ENCODE measurements at regions not wholly inside any gene's neighbourhood (a gene's known extent, or its start where the extent isn't known, plus 50 kb on each side); places are given as distances from the start of the nearest gene placed in this dataset.

DNA sequence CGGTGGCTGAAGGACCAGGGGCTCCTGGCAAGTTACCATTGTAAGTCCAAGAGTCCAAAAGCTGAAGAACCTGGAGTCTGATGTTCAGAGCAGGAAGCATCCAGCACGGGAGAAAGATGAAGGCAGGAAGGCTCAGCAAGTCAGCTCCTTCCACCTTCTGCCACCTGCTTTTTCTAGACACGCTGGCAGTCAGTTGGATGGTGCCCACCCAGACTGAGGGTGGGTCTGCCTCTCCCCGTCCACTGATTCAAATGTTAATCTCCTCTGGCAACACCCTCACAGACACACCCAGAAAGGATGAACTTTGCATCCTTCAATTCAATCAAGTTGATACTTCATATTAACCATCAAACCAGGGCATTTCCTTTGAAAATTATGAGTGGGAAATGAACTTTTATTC lies 1272.4 kb upstream of the TMEM132C start:
- H3K27ac ChIP-seq, result no peak overlapping the region
- TF ChIP-seq ZFX (IDR thresholded peaks at IDR 0.05; ENCODE audit: borderline replicate concordance), result no peak
- no peak for TF ChIP-seq CTCF (IDR thresholded peaks at IDR 0.05)

- TF ChIP-seq ZFX (IDR thresholded peaks at IDR 0.05; ENCODE audit: borderline replicate concordance), result no peak
- no peak for TF ChIP-seq CTCF (IDR thresholded peaks at IDR 0.05)
- no peak overlapping the region for H3K27ac ChIP-seq
These were observed 1268.9 kb upstream of the TMEM132C start for GRCh38 chr12:126998031-126998430.

DNA sequence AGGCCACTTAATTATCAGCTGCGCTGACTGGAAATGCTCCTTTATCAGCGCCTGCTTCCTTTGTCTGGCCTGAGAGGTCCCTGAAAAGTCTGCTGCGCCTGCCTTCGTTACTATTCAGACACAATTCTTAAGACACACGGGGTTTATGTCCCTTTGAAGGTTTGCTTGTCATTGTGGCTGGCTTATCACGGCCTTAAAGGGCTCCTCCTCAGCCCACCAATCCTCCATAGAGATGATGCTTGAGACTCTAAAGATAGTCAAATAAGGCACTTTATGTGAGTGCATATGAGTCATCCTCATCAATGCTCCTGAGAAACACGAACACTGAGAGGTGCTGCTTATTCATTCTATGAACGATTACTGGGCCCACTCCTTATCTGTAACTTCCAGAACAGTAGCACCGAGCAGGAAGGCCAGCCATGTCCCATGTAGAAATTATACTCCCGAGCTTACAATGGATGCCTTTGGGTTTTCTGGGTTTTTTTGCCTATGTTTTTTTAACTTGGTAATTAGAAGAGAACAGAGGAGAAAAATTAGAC lies 1268.2 kb upstream of the TMEM132C start:
- no peak overlapping the region for H3K27ac ChIP-seq
- TF ChIP-seq CTCF (IDR thresholded peaks at IDR 0.05) (no peak), ZFX (IDR thresholded peaks at IDR 0.05; ENCODE audit: borderline replicate concordance) (no peak)

GRCh38 chr12:126999352-126999751 lies 1267.6 kb upstream of the TMEM132C start:
- no peak overlapping the region for H3K27ac ChIP-seq
- TF ChIP-seq CTCF (IDR thresholded peaks at IDR 0.05) (no peak), ZFX (IDR thresholded peaks at IDR 0.05; ENCODE audit: borderline replicate concordance) (no peak)

DNA sequence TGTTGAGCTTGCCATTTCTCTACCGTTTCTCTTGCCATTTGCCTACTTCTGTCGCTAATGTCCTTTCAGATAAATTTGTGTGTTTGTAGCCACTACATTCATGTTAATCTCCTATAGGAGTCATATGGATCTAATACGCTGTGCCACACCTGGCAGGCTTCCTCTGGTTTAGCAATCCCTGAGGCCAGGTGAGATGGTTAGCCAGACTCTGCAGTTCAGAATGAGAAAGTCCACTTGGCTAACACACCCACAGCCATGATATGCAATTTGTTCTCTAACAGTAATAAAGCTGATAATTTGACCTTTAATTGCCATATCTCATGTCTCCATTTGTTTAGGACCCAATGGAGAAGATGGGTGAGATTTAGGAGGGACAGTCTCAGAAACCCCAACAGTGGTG lies 1261.6 kb upstream of the TMEM132C start:
- H3K27ac ChIP-seq, result no peak overlapping the region
- TF ChIP-seq CTCF (IDR thresholded peaks at IDR 0.05) (no peak), ZFX (IDR thresholded peaks at IDR 0.05; ENCODE audit: borderline replicate concordance) (no peak)

DNA sequence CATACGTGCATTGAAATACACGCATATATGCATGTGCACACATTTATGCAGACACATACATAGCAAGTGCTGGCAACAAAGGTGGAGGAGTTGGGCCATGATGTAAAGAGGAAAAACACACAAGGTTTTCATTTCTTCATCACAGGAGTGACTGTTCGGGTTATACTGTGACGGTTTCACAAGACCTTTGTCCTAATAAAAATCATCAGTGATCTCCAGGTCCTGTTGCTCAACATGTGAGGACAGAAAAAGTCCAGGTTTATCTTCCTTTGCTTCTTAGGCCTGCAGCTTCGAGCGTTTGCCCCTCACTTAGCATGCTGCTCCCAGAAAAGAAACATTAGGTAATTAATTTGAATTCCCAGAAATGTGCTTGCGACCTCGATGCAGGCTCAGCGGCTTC lies 1260.0 kb upstream of the TMEM132C start:
- TF ChIP-seq ZFX (IDR thresholded peaks at IDR 0.05; ENCODE audit: borderline replicate concordance) (no peak), CTCF (IDR thresholded peaks at IDR 0.05) (no peak)
- no peak overlapping the region for H3K27ac ChIP-seq

- TF ChIP-seq ZFX (IDR thresholded peaks at IDR 0.05; ENCODE audit: borderline replicate concordance), result no peak
- no peak overlapping the region for H3K27ac ChIP-seq
These were observed 1258.1 kb upstream of the TMEM132C start for GRCh38 chr12:127008755-127009403.

DNA sequence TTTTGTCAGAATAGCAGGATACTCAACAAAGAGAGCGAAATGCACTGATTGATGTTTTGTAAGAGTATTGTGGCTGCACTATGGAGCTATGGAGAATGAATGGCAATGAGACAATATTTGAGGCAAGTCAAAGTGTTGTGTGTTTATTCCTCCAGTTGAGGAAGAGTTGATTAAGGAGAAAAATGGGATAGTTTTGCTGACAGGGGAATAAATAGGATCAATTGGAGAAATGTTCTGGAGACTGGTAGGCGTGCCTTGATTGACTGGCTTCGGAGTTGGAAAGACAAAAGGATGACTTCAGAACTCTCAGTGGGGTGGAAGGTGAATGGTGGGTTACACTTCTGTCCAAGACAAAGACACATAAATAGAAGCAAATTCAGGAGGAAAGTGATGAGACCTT lies 1254.9 kb upstream of the TMEM132C start:
- no peak for TF ChIP-seq CTCF (IDR thresholded peaks at IDR 0.05)
- TF ChIP-seq ZFX (IDR thresholded peaks at IDR 0.05; ENCODE audit: borderline replicate concordance), result no peak
- no peak overlapping the region for H3K27ac ChIP-seq
